ENCODE measurements at regions not wholly inside any gene's neighbourhood (a gene's known extent, or its start where the extent isn't known, plus 50 kb on each side); places are given as distances from the start of the nearest gene placed in this dataset.

GRCh38 chr10:9198611-9199010, 1144.1 kb downstream of the GATA3 start:
- TF ChIP-seq POLR2A (IDR thresholded peaks at IDR 0.05; ENCODE audit: borderline replicate concordance, extremely low read depth, insufficient read depth, insufficient read length) (no peak), MAX (IDR thresholded peaks at IDR 0.05) (no peak), ZNF274 (IDR thresholded peaks at IDR 0.05; ENCODE audit: low read depth, low read length) (no peak), EZH2 (IDR thresholded peaks at IDR 0.05) (no peak)

Data from HCT116 (cell line).